GM20000 (cell line): ENCODE measurements at regions not wholly inside any gene's neighbourhood (a gene's known extent, or its start where the extent isn't known, plus 50 kb on each side); places are given as distances from the start of the nearest gene placed in this dataset.

Experiments
- DNase-seq: peaks from one replicate; pipeline ENCODE4 v3.0.0; 2012; ENCODE audit warnings: low spot score
- TF ChIP-seq, protein P1 (sequence below): IDR thresholded peaks from 2 replicates; pipeline ENCODE4 v1.5.1; 2012; ENCODE audit warnings: mild to moderate bottlenecking, control low read depth; ENCODE audit errors: extremely low read depth, missing control alignments

- TF ChIP-seq, protein P1, sequence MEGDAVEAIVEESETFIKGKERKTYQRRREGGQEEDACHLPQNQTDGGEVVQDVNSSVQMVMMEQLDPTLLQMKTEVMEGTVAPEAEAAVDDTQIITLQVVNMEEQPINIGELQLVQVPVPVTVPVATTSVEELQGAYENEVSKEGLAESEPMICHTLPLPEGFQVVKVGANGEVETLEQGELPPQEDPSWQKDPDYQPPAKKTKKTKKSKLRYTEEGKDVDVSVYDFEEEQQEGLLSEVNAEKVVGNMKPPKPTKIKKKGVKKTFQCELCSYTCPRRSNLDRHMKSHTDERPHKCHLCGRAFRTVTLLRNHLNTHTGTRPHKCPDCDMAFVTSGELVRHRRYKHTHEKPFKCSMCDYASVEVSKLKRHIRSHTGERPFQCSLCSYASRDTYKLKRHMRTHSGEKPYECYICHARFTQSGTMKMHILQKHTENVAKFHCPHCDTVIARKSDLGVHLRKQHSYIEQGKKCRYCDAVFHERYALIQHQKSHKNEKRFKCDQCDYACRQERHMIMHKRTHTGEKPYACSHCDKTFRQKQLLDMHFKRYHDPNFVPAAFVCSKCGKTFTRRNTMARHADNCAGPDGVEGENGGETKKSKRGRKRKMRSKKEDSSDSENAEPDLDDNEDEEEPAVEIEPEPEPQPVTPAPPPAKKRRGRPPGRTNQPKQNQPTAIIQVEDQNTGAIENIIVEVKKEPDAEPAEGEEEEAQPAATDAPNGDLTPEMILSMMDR, result no peak
- peak; percentile 51 for DNase-seq
Observed at GRCh38 chr1:193338194-193338593, 151.8 kb upstream of the B3GALT2 start.

GRCh38 chr1:193335806-193336428 is 149.5 kb upstream of the B3GALT2 start:
- DNase-seq, result no peak
- TF ChIP-seq, protein P1, result no peak

DNA sequence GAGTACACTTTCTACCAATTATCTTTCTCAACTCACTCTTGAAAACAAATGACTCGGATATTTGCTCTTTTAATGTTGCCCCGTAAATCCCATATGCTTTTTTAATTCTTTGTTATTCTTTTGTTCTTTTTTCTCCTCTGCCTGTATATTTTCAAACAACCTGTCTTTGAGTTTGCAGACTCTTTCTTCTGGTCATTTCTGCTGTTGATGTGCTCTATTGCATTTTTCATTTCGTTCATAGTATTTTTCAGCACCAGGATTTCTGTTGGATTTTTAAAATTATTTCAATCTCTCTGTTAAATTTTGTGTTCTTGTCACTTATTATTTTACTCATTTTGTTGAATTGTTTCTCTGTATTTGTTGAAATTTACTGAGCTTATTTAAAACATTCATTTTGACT is 146.8 kb upstream of the B3GALT2 start:
- TF ChIP-seq, protein P1, result no peak
- DNase-seq, result no peak

- TF ChIP-seq, protein P1, result no peak
- DNase-seq, result no peak
Observed at GRCh38 chr1:193326296-193326695, 139.9 kb upstream of the B3GALT2 start.

DNA sequence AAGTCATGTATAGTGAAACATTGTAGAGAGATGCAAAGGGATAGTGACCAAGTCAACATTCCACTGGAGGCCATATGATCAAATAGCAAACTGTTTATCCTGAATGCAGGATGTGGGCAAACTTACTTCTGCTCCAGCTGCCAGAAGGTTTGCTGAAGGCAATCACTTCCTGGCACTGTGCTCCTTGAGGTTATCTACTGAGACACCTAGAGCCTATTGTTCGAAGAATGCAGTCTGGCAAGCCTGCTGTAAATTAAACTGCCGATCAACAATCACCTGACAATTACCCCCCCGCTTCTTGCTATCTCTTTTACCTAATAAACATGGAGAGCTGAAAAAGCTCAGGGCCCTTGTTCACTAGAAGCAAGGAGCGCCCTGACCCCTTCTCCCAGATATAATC is 139.4 kb upstream of the B3GALT2 start:
- TF ChIP-seq, protein P1, result no peak
- no peak for DNase-seq

GRCh38 chr1:193325042-193325441 is 138.6 kb upstream of the B3GALT2 start:
- no peak for DNase-seq
- TF ChIP-seq, protein P1, result no peak

DNA sequence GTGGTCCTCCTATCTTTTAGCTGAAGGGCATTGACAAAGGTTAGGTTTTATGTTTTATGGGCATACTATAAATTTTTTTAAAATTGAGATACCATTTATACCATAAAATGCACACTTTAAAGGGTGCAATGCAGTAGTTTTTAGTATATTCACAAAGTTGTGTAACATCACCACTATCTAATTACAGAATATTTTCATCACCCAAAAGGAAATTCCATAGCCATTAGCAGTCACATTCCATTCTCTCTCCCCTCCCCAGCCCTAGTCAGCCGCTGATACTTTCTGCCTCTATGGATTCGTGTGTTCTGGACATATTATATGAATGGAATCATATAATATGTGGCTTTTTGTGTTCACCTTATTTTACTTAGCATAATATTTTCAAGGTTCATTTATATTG is 135.8 kb upstream of the B3GALT2 start:
- TF ChIP-seq, protein P1, result no peak
- no peak for DNase-seq
